ENCODE measurements at regions not wholly inside any gene's neighbourhood (a gene's known extent, or its start where the extent isn't known, plus 50 kb on each side); places are given as distances from the start of the nearest gene placed in this dataset.

- TF ChIP-seq, protein P1, sequence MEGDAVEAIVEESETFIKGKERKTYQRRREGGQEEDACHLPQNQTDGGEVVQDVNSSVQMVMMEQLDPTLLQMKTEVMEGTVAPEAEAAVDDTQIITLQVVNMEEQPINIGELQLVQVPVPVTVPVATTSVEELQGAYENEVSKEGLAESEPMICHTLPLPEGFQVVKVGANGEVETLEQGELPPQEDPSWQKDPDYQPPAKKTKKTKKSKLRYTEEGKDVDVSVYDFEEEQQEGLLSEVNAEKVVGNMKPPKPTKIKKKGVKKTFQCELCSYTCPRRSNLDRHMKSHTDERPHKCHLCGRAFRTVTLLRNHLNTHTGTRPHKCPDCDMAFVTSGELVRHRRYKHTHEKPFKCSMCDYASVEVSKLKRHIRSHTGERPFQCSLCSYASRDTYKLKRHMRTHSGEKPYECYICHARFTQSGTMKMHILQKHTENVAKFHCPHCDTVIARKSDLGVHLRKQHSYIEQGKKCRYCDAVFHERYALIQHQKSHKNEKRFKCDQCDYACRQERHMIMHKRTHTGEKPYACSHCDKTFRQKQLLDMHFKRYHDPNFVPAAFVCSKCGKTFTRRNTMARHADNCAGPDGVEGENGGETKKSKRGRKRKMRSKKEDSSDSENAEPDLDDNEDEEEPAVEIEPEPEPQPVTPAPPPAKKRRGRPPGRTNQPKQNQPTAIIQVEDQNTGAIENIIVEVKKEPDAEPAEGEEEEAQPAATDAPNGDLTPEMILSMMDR (conservative IDR thresholded peaks at IDR 0.05 in 1 of 2, IDR thresholded peaks at IDR 0.05 in 1 of 2; ENCODE audit: extremely low read depth in 1 of 2, insufficient read depth in 1 of 2, low read depth in 1 of 2, low read length in 2 of 2), result no peak
- TF ChIP-seq EZH2 (IDR thresholded peaks at IDR 0.05; ENCODE audit: borderline replicate concordance, low read length), result no peak
Observed at GRCh38 chr5:135155616-135156214, 121.7 kb upstream of the PITX1 start.
